HG03520 (cell line): ENCODE measurements at regions not wholly inside any gene's neighbourhood (a gene's known extent, or its start where the extent isn't known, plus 50 kb on each side); places are given as distances from the start of the nearest gene placed in this dataset.

Source experiments
- ATAC-seq: cut with Tn5 transposase; IDR thresholded peaks from one replicate; pipeline ENCODE4 v1.9.1; 2021; ENCODE audit warnings: mild to moderate bottlenecking, moderate library complexity; ENCODE audit not compliant: unreplicated experiment

- ATAC-seq: no peak
Observed at GRCh38 chr20:57112448-57112847, 154.0 kb downstream of the BMP7 start.

- ATAC-seq: no peak
Observed at GRCh38 chr20:57114290-57115005, 152.0 kb downstream of the BMP7 start.

GRCh38 chr20:57117296-57117695 lies 149.1 kb downstream of the BMP7 start:
- no peak for ATAC-seq

- no peak for ATAC-seq
Observed at GRCh38 chr20:57118107-57118769, 148.2 kb downstream of the BMP7 start.
